ENCODE measurements at regions not wholly inside any gene's neighbourhood (a gene's known extent, or its start where the extent isn't known, plus 50 kb on each side); places are given as distances from the start of the nearest gene placed in this dataset.

DNA sequence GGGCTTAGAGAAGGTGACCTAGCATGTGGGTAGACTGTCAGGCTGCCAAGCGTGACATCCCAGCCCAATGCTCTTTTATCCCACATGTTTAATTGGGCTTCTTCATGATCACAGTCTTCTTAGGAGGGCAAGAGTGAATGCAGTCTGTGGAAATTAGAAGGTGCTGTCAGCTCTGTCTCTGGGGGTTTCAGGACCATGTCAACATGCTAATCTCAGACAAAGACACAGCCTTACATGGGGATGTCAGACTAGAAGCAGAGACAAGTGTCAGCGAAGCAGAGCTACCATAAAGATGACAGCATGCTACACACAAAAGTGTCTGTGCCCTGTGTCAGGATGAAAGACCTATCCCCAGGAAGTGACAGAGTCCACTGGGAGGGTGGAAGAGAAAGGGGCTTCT is 120.1 kb upstream of the SLC25A36 start:
- FAIRE-seq (no peak), DNase-seq (ENCODE audit: low read depth, low spot score) (no peak)
- H4K20me1 ChIP-seq (ENCODE audit: control insufficient read depth, extremely low read depth, insufficient read depth, low read length), result no peaks in the 10 kb centered on the region
- H3K4me3 ChIP-seq (ENCODE audit: control insufficient read depth in 2 of 3, extremely low read depth in 1 of 3, insufficient read depth in 2 of 3, low read depth in 1 of 3, low read length in 3 of 3), result no peak overlapping the region
- no peaks in the 10 kb centered on the region for H3K36me3 ChIP-seq (ENCODE audit: control insufficient read depth in 2 of 2, extremely low read depth in 1 of 2, insufficient read depth in 2 of 2, low read length in 2 of 2)
- TF ChIP-seq, protein P1, sequence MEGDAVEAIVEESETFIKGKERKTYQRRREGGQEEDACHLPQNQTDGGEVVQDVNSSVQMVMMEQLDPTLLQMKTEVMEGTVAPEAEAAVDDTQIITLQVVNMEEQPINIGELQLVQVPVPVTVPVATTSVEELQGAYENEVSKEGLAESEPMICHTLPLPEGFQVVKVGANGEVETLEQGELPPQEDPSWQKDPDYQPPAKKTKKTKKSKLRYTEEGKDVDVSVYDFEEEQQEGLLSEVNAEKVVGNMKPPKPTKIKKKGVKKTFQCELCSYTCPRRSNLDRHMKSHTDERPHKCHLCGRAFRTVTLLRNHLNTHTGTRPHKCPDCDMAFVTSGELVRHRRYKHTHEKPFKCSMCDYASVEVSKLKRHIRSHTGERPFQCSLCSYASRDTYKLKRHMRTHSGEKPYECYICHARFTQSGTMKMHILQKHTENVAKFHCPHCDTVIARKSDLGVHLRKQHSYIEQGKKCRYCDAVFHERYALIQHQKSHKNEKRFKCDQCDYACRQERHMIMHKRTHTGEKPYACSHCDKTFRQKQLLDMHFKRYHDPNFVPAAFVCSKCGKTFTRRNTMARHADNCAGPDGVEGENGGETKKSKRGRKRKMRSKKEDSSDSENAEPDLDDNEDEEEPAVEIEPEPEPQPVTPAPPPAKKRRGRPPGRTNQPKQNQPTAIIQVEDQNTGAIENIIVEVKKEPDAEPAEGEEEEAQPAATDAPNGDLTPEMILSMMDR (optimal IDR thresholded peaks at IDR 0.05 in 1 of 3, IDR thresholded peaks at IDR 0.05 in 1 of 3, conservative IDR thresholded peaks at IDR 0.05 in 1 of 3; ENCODE audit: extremely low read depth in 1 of 3, insufficient read depth in 2 of 3, low read length in 3 of 3), result no peak
- TF ChIP-seq EZH2 (IDR thresholded peaks at IDR 0.05; ENCODE audit: low read length), result no peak
- H2AFZ ChIP-seq (ENCODE audit: control insufficient read depth, low read length), result no peak overlapping the region
- dilution Hi-C loops (cut with MboI; ENCODE audit: extremely low pct_ligation_motif_present, low sequenced_read_pairs), result no loop called here
- H3K4me2 ChIP-seq (ENCODE audit: control insufficient read depth, extremely low read depth, insufficient read depth, low read depth, low read length), result no peak overlapping the region
- no peaks in the 10 kb centered on the region for H3K9me1 ChIP-seq (ENCODE audit: control insufficient read depth, extremely low read depth, insufficient read depth, low read length)
- H3K4me1 ChIP-seq (ENCODE audit: control insufficient read depth, extremely low read depth, insufficient read depth, low read length), result no peaks in the 10 kb centered on the region
- no peaks in the 10 kb centered on the region for H3K27me3 ChIP-seq (ENCODE audit: control insufficient read depth, extremely low read depth, insufficient read depth, low read length)
- no peak overlapping the region for H3K27ac ChIP-seq (ENCODE audit: control insufficient read depth, insufficient read depth, low read length)
- H3K9ac ChIP-seq (ENCODE audit: control insufficient read depth, extremely low read depth, insufficient read depth, low read length), result no peak overlapping the region
- H3K79me2 ChIP-seq (ENCODE audit: control insufficient read depth, insufficient read depth, low read length), result no peaks in the 10 kb centered on the region
- H3K9me3 ChIP-seq (ENCODE audit: control insufficient read depth, low read depth, low read length), result no peaks in the 10 kb centered on the region

DNA sequence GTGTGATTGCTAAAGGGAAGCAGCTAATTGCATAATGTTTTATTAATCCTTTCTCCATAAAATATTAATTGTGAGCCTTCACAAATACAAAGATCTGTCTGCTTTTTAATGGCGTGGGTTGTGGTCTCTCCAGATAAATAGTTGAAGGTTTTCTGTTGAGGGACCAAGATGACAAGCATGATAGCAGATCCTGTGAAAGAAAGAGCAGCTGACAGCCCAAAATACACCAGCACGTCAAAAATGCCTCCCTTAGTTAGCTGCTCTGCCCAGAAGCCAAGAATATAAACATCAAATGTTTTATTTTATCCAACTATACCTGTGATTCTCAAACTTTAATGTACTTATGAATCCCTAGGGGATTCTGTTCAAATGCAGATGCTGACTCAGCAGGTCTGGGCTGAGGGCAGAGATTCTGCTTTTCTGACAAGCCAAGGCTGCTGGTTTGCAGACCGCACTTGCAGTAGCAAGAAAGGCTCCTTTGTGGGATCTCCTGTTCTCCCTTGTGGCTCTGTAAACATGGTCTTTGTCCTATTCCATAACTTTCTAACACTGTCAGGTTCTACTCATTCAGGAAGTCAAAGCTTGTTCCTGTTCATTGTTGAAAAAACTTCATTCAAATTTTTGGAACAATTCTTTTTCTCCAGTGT is 119.1 kb upstream of the SLC25A36 start:
- H3K36me3 ChIP-seq (ENCODE audit: control insufficient read depth in 2 of 2, extremely low read depth in 1 of 2, insufficient read depth in 2 of 2, low read length in 2 of 2), result no peaks in the 10 kb centered on the region
- no peak overlapping the region for H3K27ac ChIP-seq (ENCODE audit: control insufficient read depth, insufficient read depth, low read length)
- no peaks in the 10 kb centered on the region for H4K20me1 ChIP-seq (ENCODE audit: control insufficient read depth, extremely low read depth, insufficient read depth, low read length)
- no peaks in the 10 kb centered on the region for H3K79me2 ChIP-seq (ENCODE audit: control insufficient read depth, insufficient read depth, low read length)
- no peak for TF ChIP-seq EZH2 (IDR thresholded peaks at IDR 0.05; ENCODE audit: low read length)
- TF ChIP-seq, protein P1 (optimal IDR thresholded peaks at IDR 0.05 in 1 of 3, IDR thresholded peaks at IDR 0.05 in 1 of 3, conservative IDR thresholded peaks at IDR 0.05 in 1 of 3; ENCODE audit: extremely low read depth in 1 of 3, insufficient read depth in 2 of 3, low read length in 3 of 3), result no peak
- no peaks in the 10 kb centered on the region for H3K9me3 ChIP-seq (ENCODE audit: control insufficient read depth, low read depth, low read length)
- H3K4me3 ChIP-seq (ENCODE audit: control insufficient read depth in 2 of 3, extremely low read depth in 1 of 3, insufficient read depth in 2 of 3, low read depth in 1 of 3, low read length in 3 of 3), result no peak overlapping the region
- H3K27me3 ChIP-seq (ENCODE audit: control insufficient read depth, extremely low read depth, insufficient read depth, low read length), result no peaks in the 10 kb centered on the region
- DNase-seq (ENCODE audit: low read depth, low spot score) (no peak), FAIRE-seq (no peak)
- no peaks in the 10 kb centered on the region for H3K9me1 ChIP-seq (ENCODE audit: control insufficient read depth, extremely low read depth, insufficient read depth, low read length)
- no peak overlapping the region for H2AFZ ChIP-seq (ENCODE audit: control insufficient read depth, low read length)
- no peak overlapping the region for H3K9ac ChIP-seq (ENCODE audit: control insufficient read depth, extremely low read depth, insufficient read depth, low read length)
- H3K4me1 ChIP-seq (ENCODE audit: control insufficient read depth, extremely low read depth, insufficient read depth, low read length), result no peaks in the 10 kb centered on the region
- H3K4me2 ChIP-seq (ENCODE audit: control insufficient read depth, extremely low read depth, insufficient read depth, low read depth, low read length), result no peak overlapping the region
- dilution Hi-C loops (cut with MboI; ENCODE audit: extremely low pct_ligation_motif_present, low sequenced_read_pairs), result no loop called here

All from keratinocyte (primary cell).